ENCODE measurements at regions not wholly inside any gene's neighbourhood (a gene's known extent, or its start where the extent isn't known, plus 50 kb on each side); places are given as distances from the start of the nearest gene placed in this dataset.

DNA sequence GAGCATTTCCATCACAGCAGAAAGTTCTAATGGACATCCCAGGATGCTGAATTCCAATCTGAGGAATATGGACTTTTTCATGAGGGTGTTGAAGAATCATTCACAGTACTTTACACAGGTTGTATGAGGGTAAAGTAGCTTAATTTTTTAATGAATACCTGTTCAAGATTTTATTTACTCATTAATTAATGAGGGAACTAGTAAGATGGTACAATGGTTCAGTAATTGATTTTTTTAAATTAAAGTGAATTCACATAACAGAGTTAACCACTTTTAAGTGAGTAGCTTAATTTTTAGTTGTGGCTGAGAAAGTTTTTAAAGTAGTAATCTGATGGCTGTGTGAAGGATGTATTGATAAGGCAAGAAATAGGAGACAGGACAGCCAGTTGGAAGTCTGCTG is 266.5 kb downstream of the GFRA1 start:
- H4K20me1 ChIP-seq (ENCODE audit: insufficient read depth, low read length): no peaks in the 10 kb centered on the region
- no peaks in the 10 kb centered on the region for H3K9me3 ChIP-seq (ENCODE audit: low read length)
- no peak for ATAC-seq
- no TSS peak for BruUV-seq (replicated peaks)
- no peaks in the 10 kb centered on the region for H3K36me3 ChIP-seq (replicated peaks in 1 of 2; ENCODE audit: control insufficient read depth in 1 of 2, insufficient read depth in 2 of 2, low read length in 2 of 2)
- no peak for FAIRE-seq
- intact Hi-C loops (cut with micrococcal nuclease; ENCODE audit: unreplicated experiment) (no loop called here), in situ Hi-C loops (cut with HindIII; ENCODE audit: extremely low pct_ligation_motif_present, low pct_unique_long_range_greater_than_20kb) (no loop called here)
- no peak overlapping the region for H3K27ac ChIP-seq (ENCODE audit: extremely low read length, insufficient read depth, low read length)
- no peak for DNase-seq (ENCODE audit: low spot score)
- TF ChIP-seq, protein P1, sequence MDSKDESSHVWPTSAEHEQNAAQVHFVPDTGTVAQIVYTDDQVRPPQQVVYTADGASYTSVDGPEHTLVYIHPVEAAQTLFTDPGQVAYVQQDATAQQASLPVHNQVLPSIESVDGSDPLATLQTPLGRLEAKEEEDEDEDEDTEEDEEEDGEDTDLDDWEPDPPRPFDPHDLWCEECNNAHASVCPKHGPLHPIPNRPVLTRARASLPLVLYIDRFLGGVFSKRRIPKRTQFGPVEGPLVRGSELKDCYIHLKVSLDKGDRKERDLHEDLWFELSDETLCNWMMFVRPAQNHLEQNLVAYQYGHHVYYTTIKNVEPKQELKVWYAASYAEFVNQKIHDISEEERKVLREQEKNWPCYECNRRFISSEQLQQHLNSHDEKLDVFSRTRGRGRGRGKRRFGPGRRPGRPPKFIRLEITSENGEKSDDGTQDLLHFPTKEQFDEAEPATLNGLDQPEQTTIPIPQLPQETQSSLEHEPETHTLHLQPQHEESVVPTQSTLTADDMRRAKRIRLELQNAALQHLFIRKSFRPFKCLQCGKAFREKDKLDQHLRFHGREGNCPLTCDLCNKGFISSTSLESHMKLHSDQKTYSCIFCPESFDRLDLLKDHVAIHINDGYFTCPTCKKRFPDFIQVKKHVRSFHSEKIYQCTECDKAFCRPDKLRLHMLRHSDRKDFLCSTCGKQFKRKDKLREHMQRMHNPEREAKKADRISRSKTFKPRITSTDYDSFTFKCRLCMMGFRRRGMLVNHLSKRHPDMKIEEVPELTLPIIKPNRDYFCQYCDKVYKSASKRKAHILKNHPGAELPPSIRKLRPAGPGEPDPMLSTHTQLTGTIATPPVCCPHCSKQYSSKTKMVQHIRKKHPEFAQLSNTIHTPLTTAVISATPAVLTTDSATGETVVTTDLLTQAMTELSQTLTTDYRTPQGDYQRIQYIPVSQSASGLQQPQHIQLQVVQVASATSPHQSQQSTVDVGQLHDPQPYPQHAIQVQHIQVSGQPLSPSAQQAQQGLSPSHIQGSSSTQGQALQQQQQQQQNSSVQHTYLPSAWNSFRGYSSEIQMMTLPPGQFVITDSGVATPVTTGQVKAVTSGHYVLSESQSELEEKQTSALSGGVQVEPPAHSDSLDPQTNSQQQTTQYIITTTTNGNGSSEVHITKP (CRISPR knock-in tag; IDR thresholded peaks at IDR 0.05; ENCODE audit: low read depth): no peak
- TF ChIP-seq ZNF564 (CRISPR knock-in tag; IDR thresholded peaks at IDR 0.05): no peak
- no peak overlapping the region for H3K9ac ChIP-seq (ENCODE audit: insufficient read depth, low read depth, low read length)
- H3K4me3 ChIP-seq (replicated peaks in 1 of 3; ENCODE audit: insufficient read depth in 1 of 3, low read depth in 2 of 3, low read length in 3 of 3): no peak overlapping the region
- POLR2A ChIA-PET: no interaction called here
- H3K4me2 ChIP-seq (ENCODE audit: low read depth, low read length): no peak overlapping the region
- CTCF ChIA-PET (ENCODE audit: low intra/inter-chr PET ratio, low total read pairs): no interaction called here
- H3K79me2 ChIP-seq (ENCODE audit: insufficient read depth, low read length): no peaks in the 10 kb centered on the region
- H3K27me3 ChIP-seq (ENCODE audit: control insufficient read depth in 1 of 2, insufficient read depth in 2 of 2, low read length in 2 of 2): no peaks in the 10 kb centered on the region
- no peaks in the 10 kb centered on the region for H3K4me1 ChIP-seq (ENCODE audit: insufficient read depth, low read length)
- no peak overlapping the region for H2AFZ ChIP-seq (ENCODE audit: low read length)

DNA sequence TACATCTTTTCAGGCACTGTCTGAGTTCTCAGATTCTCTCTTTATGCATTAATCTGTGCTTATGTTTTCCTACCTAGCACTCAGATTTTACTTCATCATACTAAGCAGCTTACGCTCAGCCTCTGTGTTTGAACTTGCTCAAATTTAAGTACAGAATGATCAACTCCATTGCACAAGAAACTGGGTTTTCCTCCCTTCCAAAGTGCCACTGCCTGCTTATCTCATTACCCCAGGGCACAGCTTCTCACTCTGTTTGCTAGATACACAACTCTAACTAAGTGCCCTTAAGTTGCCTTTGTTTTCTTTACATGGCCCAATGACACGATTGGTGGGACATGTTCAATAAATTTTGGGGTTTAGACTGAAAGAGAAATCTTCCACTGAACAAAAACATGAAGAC is 267.7 kb downstream of the GFRA1 start:
- Histone ChIP-seq H3K9ac (ENCODE audit: insufficient read depth, low read depth, low read length) (no peak overlapping the region), H3K4me3 (replicated peaks in 1 of 3; ENCODE audit: insufficient read depth in 1 of 3, low read depth in 2 of 3, low read length in 3 of 3) (no peak overlapping the region), H3K79me2 (ENCODE audit: insufficient read depth, low read length) (no peaks in the 10 kb centered on the region), H2AFZ (ENCODE audit: low read length) (no peak overlapping the region), H3K4me2 (ENCODE audit: low read depth, low read length) (no peak overlapping the region), H3K36me3 (replicated peaks in 1 of 2; ENCODE audit: control insufficient read depth in 1 of 2, insufficient read depth in 2 of 2, low read length in 2 of 2) (no peaks in the 10 kb centered on the region), H3K9me3 (ENCODE audit: low read length) (no peaks in the 10 kb centered on the region), H3K4me1 (ENCODE audit: insufficient read depth, low read length) (no peaks in the 10 kb centered on the region), H4K20me1 (ENCODE audit: insufficient read depth, low read length) (no peaks in the 10 kb centered on the region), H3K27ac (ENCODE audit: extremely low read length, insufficient read depth, low read length) (no peak overlapping the region), H3K27me3 (ENCODE audit: control insufficient read depth in 1 of 2, insufficient read depth in 2 of 2, low read length in 2 of 2) (no peaks in the 10 kb centered on the region; a peak in 1 of 5 replicates)
- 5% methylated on average over 2 of the region's 2 CpGs for WGBS (ENCODE audit: low lambda C conversion rate)
- POLR2A ChIA-PET: no interaction called here
- FAIRE-seq (no peak), ATAC-seq (no peak), DNase-seq (ENCODE audit: low spot score) (no peak)
- CTCF ChIA-PET (ENCODE audit: low intra/inter-chr PET ratio, low total read pairs): no interaction called here
- intact Hi-C loops (cut with micrococcal nuclease; ENCODE audit: unreplicated experiment) (no loop called here), in situ Hi-C loops (cut with HindIII; ENCODE audit: extremely low pct_ligation_motif_present, low pct_unique_long_range_greater_than_20kb) (no loop called here)
- no TSS peak for BruUV-seq (replicated peaks)
- TF ChIP-seq, protein P2, sequence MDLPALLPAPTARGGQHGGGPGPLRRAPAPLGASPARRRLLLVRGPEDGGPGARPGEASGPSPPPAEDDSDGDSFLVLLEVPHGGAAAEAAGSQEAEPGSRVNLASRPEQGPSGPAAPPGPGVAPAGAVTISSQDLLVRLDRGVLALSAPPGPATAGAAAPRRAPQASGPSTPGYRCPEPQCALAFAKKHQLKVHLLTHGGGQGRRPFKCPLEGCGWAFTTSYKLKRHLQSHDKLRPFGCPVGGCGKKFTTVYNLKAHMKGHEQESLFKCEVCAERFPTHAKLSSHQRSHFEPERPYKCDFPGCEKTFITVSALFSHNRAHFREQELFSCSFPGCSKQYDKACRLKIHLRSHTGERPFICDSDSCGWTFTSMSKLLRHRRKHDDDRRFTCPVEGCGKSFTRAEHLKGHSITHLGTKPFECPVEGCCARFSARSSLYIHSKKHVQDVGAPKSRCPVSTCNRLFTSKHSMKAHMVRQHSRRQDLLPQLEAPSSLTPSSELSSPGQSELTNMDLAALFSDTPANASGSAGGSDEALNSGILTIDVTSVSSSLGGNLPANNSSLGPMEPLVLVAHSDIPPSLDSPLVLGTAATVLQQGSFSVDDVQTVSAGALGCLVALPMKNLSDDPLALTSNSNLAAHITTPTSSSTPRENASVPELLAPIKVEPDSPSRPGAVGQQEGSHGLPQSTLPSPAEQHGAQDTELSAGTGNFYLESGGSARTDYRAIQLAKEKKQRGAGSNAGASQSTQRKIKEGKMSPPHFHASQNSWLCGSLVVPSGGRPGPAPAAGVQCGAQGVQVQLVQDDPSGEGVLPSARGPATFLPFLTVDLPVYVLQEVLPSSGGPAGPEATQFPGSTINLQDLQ (CRISPR knock-in tag; IDR thresholded peaks at IDR 0.05): no peak
- no peak for TF ChIP-seq CREM (IDR thresholded peaks at IDR 0.05)
- TF ChIP-seq CREM (CRISPR knock-in tag; IDR thresholded peaks at IDR 0.05): no peak
- TF ChIP-seq CENPT (CRISPR knock-in tag; IDR thresholded peaks at IDR 0.05; ENCODE audit: low read depth): no peak
- TF ChIP-seq ZKSCAN5 (CRISPR knock-in tag; IDR thresholded peaks at IDR 0.05): no peak
- no peak for TF ChIP-seq KLF16 (CRISPR knock-in tag; IDR thresholded peaks at IDR 0.05)
- TF ChIP-seq, protein P1 (CRISPR knock-in tag; IDR thresholded peaks at IDR 0.05; ENCODE audit: low read depth): no peak
- TF ChIP-seq MAFK (conservative IDR thresholded peaks at IDR 0.05 in 1 of 2, IDR thresholded peaks at IDR 0.05 in 1 of 2; ENCODE audit: low read length in 2 of 2): no peak

Measured in HepG2 (cell line).